ENCODE measurements at regions not wholly inside any gene's neighbourhood (a gene's known extent, or its start where the extent isn't known, plus 50 kb on each side); places are given as distances from the start of the nearest gene placed in this dataset.

DNA sequence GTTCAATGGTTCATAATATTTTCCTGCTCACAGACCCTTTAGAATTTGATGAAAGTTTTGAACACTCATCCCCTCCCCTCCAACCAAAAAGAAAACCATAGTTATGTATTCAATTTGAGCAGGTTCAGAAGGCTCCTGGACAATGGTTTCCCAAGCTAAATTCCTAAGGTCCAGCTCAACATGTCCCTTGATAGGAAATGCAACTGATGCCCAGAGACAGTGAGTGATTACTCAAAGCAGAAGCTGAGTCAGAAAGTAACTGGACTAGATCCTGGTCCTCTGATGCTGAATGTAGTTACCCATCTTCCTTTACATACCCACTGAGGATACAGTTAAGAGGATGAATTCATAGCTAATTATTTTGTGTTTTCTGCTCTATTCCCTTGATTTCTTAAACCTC is 218.9 kb upstream of the NCKAP5 start:
- Histone ChIP-seq H3K27ac (ENCODE audit: low read length) (no peak overlapping the region), H3K4me1 (ENCODE audit: control insufficient read depth, insufficient read depth, low read length) (no peaks in the 10 kb centered on the region), H3K36me3 (ENCODE audit: control insufficient read depth in 2 of 2, insufficient read depth in 2 of 2, low read length in 2 of 2) (no peaks in the 10 kb centered on the region), H3K4me3 (ENCODE audit: low read length in 2 of 2) (no peak overlapping the region), H3K27me3 (ENCODE audit: control insufficient read depth in 1 of 2, insufficient read depth in 2 of 2, low read length in 2 of 2) (no peaks in the 10 kb centered on the region), H3K9ac (ENCODE audit: low read length in 2 of 2) (no peak overlapping the region), H3K9me3 (ENCODE audit: control insufficient read depth in 2 of 2, low read length in 2 of 2) (peaks cover 3 to 9% of the 10 kb centered on the region in 2 donors)

DNA sequence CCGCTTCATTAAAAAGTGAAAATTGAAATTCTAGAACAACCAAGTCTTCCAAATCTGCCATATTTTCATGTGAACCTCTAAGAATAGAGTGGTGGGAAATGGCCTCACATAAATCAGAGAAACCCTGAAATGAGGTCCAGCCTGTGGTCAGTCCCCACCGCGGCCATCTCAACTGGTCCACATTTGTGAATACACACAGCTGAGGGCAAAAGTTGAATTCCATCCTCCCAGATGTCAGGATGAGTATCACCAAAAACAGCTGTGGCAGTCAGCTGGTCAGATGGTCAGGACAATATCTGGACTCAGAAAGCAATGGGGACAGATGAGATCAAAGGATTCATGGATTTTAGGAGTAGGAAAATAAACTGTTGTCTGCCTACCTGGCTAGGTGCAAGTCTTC is 219.4 kb upstream of the NCKAP5 start:
- Histone ChIP-seq H3K4me3 (ENCODE audit: low read length in 2 of 2) (no peak overlapping the region), H3K9ac (ENCODE audit: low read length in 2 of 2) (no peak overlapping the region), H3K27me3 (ENCODE audit: control insufficient read depth in 1 of 2, insufficient read depth in 2 of 2, low read length in 2 of 2) (no peaks in the 10 kb centered on the region), H3K36me3 (ENCODE audit: control insufficient read depth in 2 of 2, insufficient read depth in 2 of 2, low read length in 2 of 2) (no peaks in the 10 kb centered on the region), H3K27ac (ENCODE audit: low read length) (no peak overlapping the region), H3K4me1 (ENCODE audit: control insufficient read depth, insufficient read depth, low read length) (no peaks in the 10 kb centered on the region), H3K9me3 (ENCODE audit: control insufficient read depth in 2 of 2, low read length in 2 of 2) (peaks cover 3 to 9% of the 10 kb centered on the region in 2 donors)

DNA sequence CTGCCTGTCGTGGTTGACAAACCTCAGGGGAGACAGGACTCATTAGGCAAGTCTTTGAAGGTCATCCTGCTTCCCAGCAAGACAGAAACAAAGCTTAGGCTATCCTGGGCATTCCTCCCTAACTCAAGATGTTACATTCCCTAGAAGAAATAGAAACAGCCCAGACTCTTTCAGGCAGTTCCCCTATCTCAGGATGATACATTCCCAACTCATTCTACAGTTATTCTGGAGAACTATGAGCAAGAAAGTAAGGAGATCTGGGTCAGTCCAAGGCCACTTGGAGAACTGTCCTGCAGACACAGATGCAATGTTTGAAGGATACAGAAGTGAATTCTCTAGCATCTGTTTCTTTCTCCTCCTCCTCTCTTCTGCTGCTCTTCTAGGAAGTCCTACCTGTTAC is 220.1 kb upstream of the NCKAP5 start:
- Histone ChIP-seq H3K9ac (ENCODE audit: low read length in 2 of 2) (no peak overlapping the region), H3K27ac (ENCODE audit: low read length) (no peak overlapping the region), H3K9me3 (ENCODE audit: control insufficient read depth in 2 of 2, low read length in 2 of 2) (peaks cover 2 to 3% of the 10 kb centered on the region in 2 donors), H3K4me1 (ENCODE audit: control insufficient read depth, insufficient read depth, low read length) (no peaks in the 10 kb centered on the region), H3K4me3 (ENCODE audit: low read length in 2 of 2) (no peak overlapping the region), H3K36me3 (ENCODE audit: control insufficient read depth in 2 of 2, insufficient read depth in 2 of 2, low read length in 2 of 2) (no peaks in the 10 kb centered on the region), H3K27me3 (ENCODE audit: control insufficient read depth in 1 of 2, insufficient read depth in 2 of 2, low read length in 2 of 2) (no peaks in the 10 kb centered on the region)

DNA sequence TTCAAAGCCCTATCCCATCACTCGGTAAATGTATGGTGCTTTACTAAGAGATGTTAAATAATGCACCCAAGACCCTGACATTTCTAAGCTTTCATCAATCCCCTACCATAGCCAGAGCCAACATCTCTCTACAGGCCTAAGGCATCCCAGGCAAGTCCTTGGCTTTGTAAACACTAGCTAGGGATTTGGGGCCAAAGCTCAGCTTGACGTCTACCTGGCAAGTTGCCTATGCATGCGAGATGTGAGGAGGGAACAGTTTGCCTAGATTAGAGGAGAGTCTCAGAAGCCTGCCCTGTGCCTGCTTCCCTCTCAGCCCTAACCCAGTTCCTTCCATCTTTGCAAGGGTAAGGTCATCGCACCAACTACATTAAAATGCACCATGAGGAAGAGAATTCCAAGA is 221.5 kb upstream of the NCKAP5 start:
- no peaks in the 10 kb centered on the region for H3K36me3 ChIP-seq (ENCODE audit: control insufficient read depth in 2 of 2, insufficient read depth in 2 of 2, low read length in 2 of 2)
- H3K9ac ChIP-seq (ENCODE audit: low read length in 2 of 2), result no peak overlapping the region
- H3K27ac ChIP-seq (ENCODE audit: low read length), result no peak overlapping the region
- no peak overlapping the region for H3K4me3 ChIP-seq (ENCODE audit: low read length in 2 of 2)
- H3K9me3 ChIP-seq (ENCODE audit: control insufficient read depth in 2 of 2, low read length in 2 of 2), result peaks cover 3 to 8% of the 10 kb centered on the region in 2 donors
- H3K4me1 ChIP-seq (ENCODE audit: control insufficient read depth, insufficient read depth, low read length), result no peaks in the 10 kb centered on the region
- H3K27me3 ChIP-seq (ENCODE audit: control insufficient read depth in 1 of 2, insufficient read depth in 2 of 2, low read length in 2 of 2), result no peaks in the 10 kb centered on the region

DNA sequence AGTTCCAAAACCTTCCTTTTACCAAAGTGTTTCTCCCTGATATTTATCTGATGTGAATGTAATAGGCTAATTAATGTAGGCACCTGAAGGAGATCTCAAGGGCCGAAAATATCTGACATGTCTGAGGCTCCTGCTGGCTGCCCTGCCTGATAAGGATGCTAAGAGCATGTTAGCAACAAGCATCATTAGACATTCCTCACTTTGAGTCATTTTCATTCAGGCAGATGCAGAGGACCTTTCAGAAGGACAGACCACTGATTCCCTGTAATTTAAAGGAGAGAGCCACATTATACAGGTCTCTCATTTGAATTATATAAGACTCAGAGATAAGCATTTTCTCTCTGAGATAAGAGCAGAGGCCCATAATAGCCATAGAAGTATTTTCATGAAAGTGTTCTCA is 222.4 kb upstream of the NCKAP5 start:
- Histone ChIP-seq H3K27me3 (ENCODE audit: control insufficient read depth in 1 of 2, insufficient read depth in 2 of 2, low read length in 2 of 2) (no peaks in the 10 kb centered on the region), H3K4me1 (ENCODE audit: control insufficient read depth, insufficient read depth, low read length) (no peaks in the 10 kb centered on the region), H3K36me3 (ENCODE audit: control insufficient read depth in 2 of 2, insufficient read depth in 2 of 2, low read length in 2 of 2) (no peaks in the 10 kb centered on the region), H3K4me3 (ENCODE audit: low read length in 2 of 2) (no peak overlapping the region), H3K27ac (ENCODE audit: low read length) (no peak overlapping the region), H3K9me3 (ENCODE audit: control insufficient read depth in 2 of 2, low read length in 2 of 2) (peaks cover 3 to 8% of the 10 kb centered on the region in 2 donors), H3K9ac (ENCODE audit: low read length in 2 of 2) (no peak overlapping the region)

DNA sequence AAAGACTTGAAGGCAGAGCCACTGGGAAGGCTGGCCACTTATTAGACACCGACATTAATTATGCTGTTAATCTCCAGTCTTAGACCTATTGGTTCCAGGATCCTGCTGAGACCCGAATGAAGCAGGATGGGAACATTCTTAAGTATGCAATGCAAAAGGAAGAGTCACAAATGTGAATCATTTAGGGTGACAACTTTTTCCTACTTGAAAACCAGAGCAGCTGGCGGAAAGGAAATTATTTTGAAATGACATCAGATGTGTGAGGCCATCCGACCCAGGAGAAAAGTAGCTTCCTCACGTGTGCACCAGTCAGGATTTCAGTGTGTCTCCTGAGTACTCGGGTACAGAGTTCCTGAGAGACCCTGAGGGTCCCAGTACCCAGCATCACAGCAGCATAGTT is 222.9 kb upstream of the NCKAP5 start:
- H3K4me3 ChIP-seq (ENCODE audit: low read length in 2 of 2), result no peak overlapping the region
- H3K36me3 ChIP-seq (ENCODE audit: control insufficient read depth in 2 of 2, insufficient read depth in 2 of 2, low read length in 2 of 2), result no peaks in the 10 kb centered on the region
- H3K27ac ChIP-seq (ENCODE audit: low read length), result no peak overlapping the region
- H3K4me1 ChIP-seq (ENCODE audit: control insufficient read depth, insufficient read depth, low read length), result no peaks in the 10 kb centered on the region
- H3K27me3 ChIP-seq (ENCODE audit: control insufficient read depth in 1 of 2, insufficient read depth in 2 of 2, low read length in 2 of 2), result no peaks in the 10 kb centered on the region
- H3K9me3 ChIP-seq (ENCODE audit: control insufficient read depth in 2 of 2, low read length in 2 of 2), result peaks cover 3 to 8% of the 10 kb centered on the region in 2 donors
- H3K9ac ChIP-seq (ENCODE audit: low read length in 2 of 2), result no peak overlapping the region

DNA sequence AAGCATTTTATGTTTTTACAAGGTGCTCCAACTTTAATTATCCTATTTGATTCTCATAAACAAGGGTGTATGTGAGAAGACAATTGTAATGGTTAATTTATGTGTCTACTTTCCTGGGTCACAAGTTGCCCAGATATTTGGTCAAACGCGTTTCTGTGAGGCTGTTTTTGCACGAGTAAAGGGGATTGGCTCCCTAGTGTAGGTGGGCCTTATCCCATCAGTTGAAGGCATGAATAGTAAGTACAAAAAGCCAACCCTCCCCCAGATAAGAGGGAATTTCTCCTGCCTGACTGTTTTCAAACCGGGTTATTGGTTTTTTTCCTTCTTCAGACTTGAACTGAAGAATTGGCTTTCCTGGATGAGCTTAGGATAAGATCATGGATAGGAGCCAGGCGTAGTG is 224.0 kb upstream of the NCKAP5 start:
- H3K27ac ChIP-seq (ENCODE audit: low read length), result no peak overlapping the region
- H3K36me3 ChIP-seq (ENCODE audit: control insufficient read depth in 2 of 2, insufficient read depth in 2 of 2, low read length in 2 of 2), result no peaks in the 10 kb centered on the region
- no peak overlapping the region for H3K9ac ChIP-seq (ENCODE audit: low read length in 2 of 2)
- H3K4me1 ChIP-seq (ENCODE audit: control insufficient read depth, insufficient read depth, low read length), result no peaks in the 10 kb centered on the region
- peaks cover 3 to 8% of the 10 kb centered on the region in 2 donors for H3K9me3 ChIP-seq (ENCODE audit: control insufficient read depth in 2 of 2, low read length in 2 of 2)
- no peaks in the 10 kb centered on the region for H3K27me3 ChIP-seq (ENCODE audit: control insufficient read depth in 1 of 2, insufficient read depth in 2 of 2, low read length in 2 of 2)
- H3K4me3 ChIP-seq (ENCODE audit: low read length in 2 of 2), result no peak overlapping the region

DNA sequence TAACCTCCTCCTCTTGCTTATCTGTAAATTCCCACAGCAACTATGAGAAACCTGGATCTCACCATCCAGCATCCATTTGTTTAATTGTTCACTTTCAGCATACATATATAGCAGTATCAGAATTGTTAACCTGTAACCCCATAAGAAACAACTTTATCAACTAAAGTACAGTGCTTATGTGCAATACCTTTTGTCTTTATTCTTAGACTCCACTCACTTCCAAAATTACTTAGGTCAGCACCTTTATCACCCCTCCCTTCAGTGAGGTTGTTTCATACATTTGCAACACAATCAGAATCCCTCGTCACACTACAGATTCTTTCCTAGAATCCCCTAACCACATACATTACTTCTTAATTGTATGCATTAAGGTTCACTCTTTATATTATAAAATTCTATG is 225.9 kb upstream of the NCKAP5 start:
- Histone ChIP-seq H3K36me3 (ENCODE audit: control insufficient read depth in 2 of 2, insufficient read depth in 2 of 2, low read length in 2 of 2) (no peaks in the 10 kb centered on the region), H3K4me1 (ENCODE audit: control insufficient read depth, insufficient read depth, low read length) (no peaks in the 10 kb centered on the region), H3K9me3 (ENCODE audit: control insufficient read depth in 2 of 2, low read length in 2 of 2) (peaks cover 3 to 8% of the 10 kb centered on the region in 2 donors), H3K9ac (ENCODE audit: low read length in 2 of 2) (no peak overlapping the region), H3K27me3 (ENCODE audit: control insufficient read depth in 1 of 2, insufficient read depth in 2 of 2, low read length in 2 of 2) (no peaks in the 10 kb centered on the region), H3K4me3 (ENCODE audit: low read length in 2 of 2) (no peak overlapping the region), H3K27ac (ENCODE audit: low read length) (no peak overlapping the region)

DNA sequence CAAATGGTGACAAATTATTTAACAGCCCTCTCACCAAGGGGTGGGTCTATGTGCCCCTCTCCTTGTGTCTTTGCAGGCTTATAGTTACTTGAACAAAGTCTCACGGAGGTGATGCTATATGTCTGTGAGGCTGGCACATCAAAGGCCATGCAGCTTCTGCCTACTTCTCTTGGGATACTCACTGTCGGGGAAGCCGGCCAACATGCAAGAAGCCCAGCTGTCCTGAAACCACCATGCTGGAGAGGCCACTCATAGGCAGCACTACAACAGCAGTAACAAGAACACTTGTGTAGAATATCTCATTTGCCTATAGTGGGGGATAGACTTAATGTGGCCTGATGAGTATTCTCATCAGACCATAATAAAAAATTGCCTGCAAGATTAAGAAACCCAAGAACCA is 233.7 kb upstream of the NCKAP5 start:
- Histone ChIP-seq H3K4me1 (ENCODE audit: control insufficient read depth, insufficient read depth, low read length) (no peaks in the 10 kb centered on the region), H3K36me3 (ENCODE audit: control insufficient read depth in 2 of 2, insufficient read depth in 2 of 2, low read length in 2 of 2) (no peaks in the 10 kb centered on the region), H3K4me3 (ENCODE audit: low read length in 2 of 2) (no peak overlapping the region), H3K9ac (ENCODE audit: low read length in 2 of 2) (no peak overlapping the region), H3K9me3 (ENCODE audit: control insufficient read depth in 2 of 2, low read length in 2 of 2) (no peaks in the 10 kb centered on the region), H3K27me3 (ENCODE audit: control insufficient read depth in 1 of 2, insufficient read depth in 2 of 2, low read length in 2 of 2) (peaks cover 0 to 2% of the 10 kb centered on the region in 2 donors), H3K27ac (ENCODE audit: low read length) (no peak overlapping the region)

DNA sequence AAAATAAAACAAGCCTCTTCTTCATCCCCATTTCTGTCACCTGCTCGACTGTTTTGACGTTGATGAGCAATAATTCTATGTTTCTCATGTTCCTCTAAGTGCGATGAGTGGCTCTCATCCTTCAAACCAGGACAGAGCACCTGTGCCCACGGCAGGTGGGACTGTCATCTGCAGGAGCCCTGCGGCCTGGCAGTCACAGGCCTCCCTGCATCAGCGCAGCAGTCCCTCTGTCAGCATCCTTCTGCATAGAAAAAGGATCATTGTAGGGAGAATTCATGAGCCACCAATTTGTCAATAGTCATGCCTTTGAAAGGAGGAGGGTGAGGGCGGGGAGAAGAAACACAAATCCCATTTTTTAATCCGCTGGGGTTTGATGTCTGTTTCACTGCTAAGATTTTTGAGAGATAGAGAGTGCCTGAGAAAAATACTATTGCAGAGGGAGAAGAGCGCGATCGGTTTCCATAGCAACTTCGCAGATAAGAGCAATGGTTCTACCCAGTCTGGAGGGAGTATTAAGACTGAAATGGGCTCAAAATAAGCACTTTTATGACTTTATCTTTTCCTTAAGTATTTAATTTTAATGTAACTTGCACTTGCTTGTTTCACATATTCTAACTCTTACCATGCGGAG is 234.3 kb upstream of the NCKAP5 start:
- Histone ChIP-seq H3K4me3 (ENCODE audit: low read length in 2 of 2) (no peak overlapping the region), H3K36me3 (ENCODE audit: control insufficient read depth in 2 of 2, insufficient read depth in 2 of 2, low read length in 2 of 2) (no peaks in the 10 kb centered on the region), H3K4me1 (ENCODE audit: control insufficient read depth, insufficient read depth, low read length) (no peaks in the 10 kb centered on the region), H3K9me3 (ENCODE audit: control insufficient read depth in 2 of 2, low read length in 2 of 2) (no peaks in the 10 kb centered on the region), H3K9ac (ENCODE audit: low read length in 2 of 2) (no peak overlapping the region), H3K27ac (ENCODE audit: low read length) (no peak overlapping the region), H3K27me3 (ENCODE audit: control insufficient read depth in 1 of 2, insufficient read depth in 2 of 2, low read length in 2 of 2) (peaks cover 0 to 4% of the 10 kb centered on the region in 2 donors)

DNA sequence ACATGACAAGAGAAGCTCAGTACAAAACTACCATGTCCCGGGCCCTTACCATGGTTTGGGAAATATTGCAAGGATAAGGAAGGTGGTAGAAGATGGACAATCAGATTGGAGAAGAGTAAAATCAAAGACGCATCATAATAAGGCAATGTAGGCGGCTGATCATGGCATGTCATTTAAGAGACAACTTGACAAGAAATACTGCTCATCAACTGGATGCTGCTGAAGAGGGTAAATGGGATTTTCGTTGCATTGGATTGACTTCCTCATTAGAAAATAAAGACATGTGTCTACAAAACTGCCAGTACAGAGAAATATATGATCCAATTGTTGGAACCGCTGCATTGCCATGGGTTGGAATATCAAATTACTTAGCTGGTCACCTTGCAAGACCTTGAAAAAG is 238.3 kb upstream of the NCKAP5 start:
- peaks cover 0 to 4% of the 10 kb centered on the region in 2 donors for H3K27me3 ChIP-seq (ENCODE audit: control insufficient read depth in 1 of 2, insufficient read depth in 2 of 2, low read length in 2 of 2)
- no peaks in the 10 kb centered on the region for H3K36me3 ChIP-seq (ENCODE audit: control insufficient read depth in 2 of 2, insufficient read depth in 2 of 2, low read length in 2 of 2)
- no peak overlapping the region for H3K4me3 ChIP-seq (ENCODE audit: low read length in 2 of 2)
- no peaks in the 10 kb centered on the region for H3K9me3 ChIP-seq (ENCODE audit: control insufficient read depth in 2 of 2, low read length in 2 of 2)
- no peak overlapping the region for H3K27ac ChIP-seq (ENCODE audit: low read length)
- no peak overlapping the region for H3K9ac ChIP-seq (ENCODE audit: low read length in 2 of 2)
- no peaks in the 10 kb centered on the region for H3K4me1 ChIP-seq (ENCODE audit: control insufficient read depth, insufficient read depth, low read length)
